A673 (cell line): ENCODE measurements at regions not wholly inside any gene's neighbourhood (a gene's known extent, or its start where the extent isn't known, plus 50 kb on each side); places are given as distances from the start of the nearest gene placed in this dataset.

Experiments used
- EZH2 ChIP-seq: fragments of 200-600 bp; sonication (generic); IDR thresholded peaks from 2 replicates; pipeline ENCODE4 v1.6.1; 2017; ENCODE audit warnings: borderline replicate concordance, low read depth, mild to moderate bottlenecking, mixed read lengths, antibody characterized with exemption, low read length; ENCODE audit not compliant: poor library complexity, severe bottlenecking
- TF ChIP-seq, protein P1 (sequence below): fragments of 300-800, 200-600 bp; sonication (generic); conservative IDR thresholded peaks from 2 replicates; pipeline ENCODE4 v1.5.1; 2017; ENCODE audit warnings: low read depth, mild to moderate bottlenecking, antibody characterized with exemption, low read length, moderate library complexity, mixed read lengths

DNA sequence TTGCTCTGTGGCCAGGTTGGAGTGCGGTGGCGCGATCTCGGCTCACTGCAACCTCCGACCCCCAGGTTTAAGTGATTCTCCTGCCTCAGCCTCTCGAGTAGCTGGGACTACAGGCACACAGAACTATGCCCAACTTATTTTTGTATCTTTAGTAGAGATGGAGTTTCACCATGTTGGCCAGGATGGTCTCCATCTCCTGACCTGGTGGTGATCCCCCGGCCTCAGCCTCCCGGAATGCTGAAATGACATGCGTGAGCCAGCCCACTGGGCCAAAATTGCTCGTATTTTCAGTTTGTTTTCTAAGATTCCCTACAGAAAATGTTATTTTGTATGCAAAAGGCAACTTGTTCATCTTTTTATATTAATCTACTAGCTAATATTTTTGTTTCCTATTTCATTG lies 782.6 kb downstream of the TLE1 start:
- TF ChIP-seq, protein P1, sequence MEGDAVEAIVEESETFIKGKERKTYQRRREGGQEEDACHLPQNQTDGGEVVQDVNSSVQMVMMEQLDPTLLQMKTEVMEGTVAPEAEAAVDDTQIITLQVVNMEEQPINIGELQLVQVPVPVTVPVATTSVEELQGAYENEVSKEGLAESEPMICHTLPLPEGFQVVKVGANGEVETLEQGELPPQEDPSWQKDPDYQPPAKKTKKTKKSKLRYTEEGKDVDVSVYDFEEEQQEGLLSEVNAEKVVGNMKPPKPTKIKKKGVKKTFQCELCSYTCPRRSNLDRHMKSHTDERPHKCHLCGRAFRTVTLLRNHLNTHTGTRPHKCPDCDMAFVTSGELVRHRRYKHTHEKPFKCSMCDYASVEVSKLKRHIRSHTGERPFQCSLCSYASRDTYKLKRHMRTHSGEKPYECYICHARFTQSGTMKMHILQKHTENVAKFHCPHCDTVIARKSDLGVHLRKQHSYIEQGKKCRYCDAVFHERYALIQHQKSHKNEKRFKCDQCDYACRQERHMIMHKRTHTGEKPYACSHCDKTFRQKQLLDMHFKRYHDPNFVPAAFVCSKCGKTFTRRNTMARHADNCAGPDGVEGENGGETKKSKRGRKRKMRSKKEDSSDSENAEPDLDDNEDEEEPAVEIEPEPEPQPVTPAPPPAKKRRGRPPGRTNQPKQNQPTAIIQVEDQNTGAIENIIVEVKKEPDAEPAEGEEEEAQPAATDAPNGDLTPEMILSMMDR = no peak
- TF ChIP-seq EZH2 = no peak
